Upper lobe of right lung (tissue), 1 donor: ENCODE measurements at regions not wholly inside any gene's neighbourhood (a gene's known extent, or its start where the extent isn't known, plus 50 kb on each side); places are given as distances from the start of the nearest gene placed in this dataset.

Source experiments
- ATAC-seq: fragments of 200-7000 bp; cut with Tn5 transposase; one replicate; pipeline ENCODE4 v1.9.1; 2020; ENCODE audit warnings: mild to moderate bottlenecking, moderate library complexity
- DNase-seq: peaks from one replicate; pipeline ENCODE4 v3.0.0-alpha.2; 2020
- H3K27ac ChIP-seq: fragments of 200-600 bp; one replicate; pipeline ENCODE4 v1.8.0; 2022
- H3K27me3 ChIP-seq: fragments of 200-600 bp; one replicate; pipeline ENCODE4 v1.8.0; 2022; ENCODE audit warnings: mild to moderate bottlenecking
- H3K36me3 ChIP-seq: fragments of 200-600 bp; one replicate; pipeline ENCODE4 v1.8.0; 2022
- H3K4me1 ChIP-seq: fragments of 200-600 bp; one replicate; pipeline ENCODE4 v1.8.0; 2022
- H3K4me3 ChIP-seq: fragments of 200-600 bp; one replicate; pipeline ENCODE4 v1.8.0; 2022; ENCODE audit warnings: mild to moderate bottlenecking
- H3K9me3 ChIP-seq: fragments of 200-600 bp; one replicate; pipeline ENCODE4 v1.8.0; 2022
- intact Hi-C: fragments of 100-400 bp; cut with DNase I; formaldehyde crosslinking; loops from one replicate; pipeline ENCODE4 v1.11.0; 2022
- TF ChIP-seq, protein P1 (sequence below): fragments of 200-600 bp; IDR thresholded peaks from one replicate; pipeline ENCODE4 v1.8.0; 2022; ENCODE audit warnings: antibody characterized with exemption
- donor health status: DM: no; HTN: yes; CAD: no; lungs with severe emphysema.

- Histone ChIP-seq H3K9me3 (no peaks in the 10 kb centered on the region), H3K27ac (no peak overlapping the region), H3K27me3 (peaks cover 4% of the 10 kb centered on the region), H3K4me1 (no peaks in the 10 kb centered on the region), H3K36me3 (no peaks in the 10 kb centered on the region), H3K4me3 (no peak overlapping the region)
- no peak for ATAC-seq
- intact Hi-C loops = no loop called here
- TF ChIP-seq, protein P1, sequence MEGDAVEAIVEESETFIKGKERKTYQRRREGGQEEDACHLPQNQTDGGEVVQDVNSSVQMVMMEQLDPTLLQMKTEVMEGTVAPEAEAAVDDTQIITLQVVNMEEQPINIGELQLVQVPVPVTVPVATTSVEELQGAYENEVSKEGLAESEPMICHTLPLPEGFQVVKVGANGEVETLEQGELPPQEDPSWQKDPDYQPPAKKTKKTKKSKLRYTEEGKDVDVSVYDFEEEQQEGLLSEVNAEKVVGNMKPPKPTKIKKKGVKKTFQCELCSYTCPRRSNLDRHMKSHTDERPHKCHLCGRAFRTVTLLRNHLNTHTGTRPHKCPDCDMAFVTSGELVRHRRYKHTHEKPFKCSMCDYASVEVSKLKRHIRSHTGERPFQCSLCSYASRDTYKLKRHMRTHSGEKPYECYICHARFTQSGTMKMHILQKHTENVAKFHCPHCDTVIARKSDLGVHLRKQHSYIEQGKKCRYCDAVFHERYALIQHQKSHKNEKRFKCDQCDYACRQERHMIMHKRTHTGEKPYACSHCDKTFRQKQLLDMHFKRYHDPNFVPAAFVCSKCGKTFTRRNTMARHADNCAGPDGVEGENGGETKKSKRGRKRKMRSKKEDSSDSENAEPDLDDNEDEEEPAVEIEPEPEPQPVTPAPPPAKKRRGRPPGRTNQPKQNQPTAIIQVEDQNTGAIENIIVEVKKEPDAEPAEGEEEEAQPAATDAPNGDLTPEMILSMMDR = no peak
- DNase-seq = no peak
These were observed 307.8 kb upstream of the AGTR1 start for GRCh38 chr3:148389916-148390315.

DNA sequence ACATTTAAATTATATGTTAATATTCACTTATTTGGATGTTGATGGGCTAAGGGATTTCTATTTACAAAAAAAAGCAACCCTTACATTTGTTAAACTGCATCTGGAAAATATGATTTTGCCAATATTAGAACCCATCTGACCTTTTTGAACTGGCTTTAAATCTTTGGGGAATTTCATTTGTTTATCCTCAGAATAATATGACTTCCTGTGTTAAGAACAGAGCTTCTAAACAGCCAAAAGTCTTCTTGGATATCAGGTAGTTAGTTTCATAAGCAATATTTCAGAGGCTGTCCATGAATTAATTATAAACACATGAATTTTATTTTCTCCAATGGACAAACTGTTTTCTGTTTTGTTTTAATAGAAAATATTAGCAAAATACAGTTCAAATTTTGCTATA is 301.9 kb upstream of the AGTR1 start:
- TF ChIP-seq, protein P1 = no peak
- H3K27ac ChIP-seq = no peak overlapping the region
- H3K36me3 ChIP-seq = no peaks in the 10 kb centered on the region
- H3K27me3 ChIP-seq = peaks cover 4% of the 10 kb centered on the region
- no peak for ATAC-seq
- no peak for DNase-seq
- H3K4me3 ChIP-seq = no peak overlapping the region
- intact Hi-C loops = no loop called here
- H3K9me3 ChIP-seq = no peaks in the 10 kb centered on the region
- H3K4me1 ChIP-seq = no peaks in the 10 kb centered on the region

DNA sequence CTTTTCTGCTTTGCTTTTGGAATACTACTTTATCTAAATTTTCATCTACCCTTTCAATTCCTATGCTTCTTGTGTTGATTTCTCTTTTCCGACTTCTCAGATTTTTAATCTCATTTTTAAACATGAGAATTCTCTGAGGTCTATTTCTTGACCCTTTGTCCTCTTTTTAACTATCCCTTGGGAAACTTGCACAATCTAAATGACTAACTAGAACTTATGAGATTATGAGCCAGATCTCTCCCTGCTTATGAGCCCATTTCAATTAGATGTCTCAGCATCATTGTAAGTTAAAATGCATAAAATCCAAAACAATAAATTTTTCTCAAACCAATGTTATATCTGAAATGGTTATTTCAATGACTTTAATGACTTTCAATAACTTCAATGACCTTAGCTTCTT is 296.9 kb upstream of the AGTR1 start:
- H3K9me3 ChIP-seq = no peaks in the 10 kb centered on the region
- no peak overlapping the region for H3K4me3 ChIP-seq
- intact Hi-C loops = no loop called here
- TF ChIP-seq, protein P1 = no peak
- H3K4me1 ChIP-seq = no peaks in the 10 kb centered on the region
- no peak overlapping the region for H3K27ac ChIP-seq
- no peak for DNase-seq
- H3K36me3 ChIP-seq = no peaks in the 10 kb centered on the region
- ATAC-seq = no peak
- no peaks in the 10 kb centered on the region for H3K27me3 ChIP-seq

- H3K27me3 ChIP-seq = no peaks in the 10 kb centered on the region
- H3K4me1 ChIP-seq = no peaks in the 10 kb centered on the region
- DNase-seq (no peak), ATAC-seq (no peak)
- TF ChIP-seq, protein P1 = no peak
- H3K27ac ChIP-seq = no peak overlapping the region
- no peaks in the 10 kb centered on the region for H3K36me3 ChIP-seq
- intact Hi-C loops = no loop called here
- no peak overlapping the region for H3K4me3 ChIP-seq
- no peaks in the 10 kb centered on the region for H3K9me3 ChIP-seq
These were observed 289.0 kb upstream of the AGTR1 start for GRCh38 chr3:148408667-148409066.

- peak; percentile 17 for ATAC-seq
- Histone ChIP-seq H3K4me1 (no peaks in the 10 kb centered on the region), H3K4me3 (no peak overlapping the region), H3K27ac (no peak overlapping the region), H3K36me3 (no peaks in the 10 kb centered on the region), H3K9me3 (no peaks in the 10 kb centered on the region), H3K27me3 (no peaks in the 10 kb centered on the region)
- intact Hi-C loops = no loop called here
- no peak for DNase-seq
- TF ChIP-seq, protein P1 = no peak
These were observed 277.5 kb upstream of the AGTR1 start for GRCh38 chr3:148420242-148420641.

DNA sequence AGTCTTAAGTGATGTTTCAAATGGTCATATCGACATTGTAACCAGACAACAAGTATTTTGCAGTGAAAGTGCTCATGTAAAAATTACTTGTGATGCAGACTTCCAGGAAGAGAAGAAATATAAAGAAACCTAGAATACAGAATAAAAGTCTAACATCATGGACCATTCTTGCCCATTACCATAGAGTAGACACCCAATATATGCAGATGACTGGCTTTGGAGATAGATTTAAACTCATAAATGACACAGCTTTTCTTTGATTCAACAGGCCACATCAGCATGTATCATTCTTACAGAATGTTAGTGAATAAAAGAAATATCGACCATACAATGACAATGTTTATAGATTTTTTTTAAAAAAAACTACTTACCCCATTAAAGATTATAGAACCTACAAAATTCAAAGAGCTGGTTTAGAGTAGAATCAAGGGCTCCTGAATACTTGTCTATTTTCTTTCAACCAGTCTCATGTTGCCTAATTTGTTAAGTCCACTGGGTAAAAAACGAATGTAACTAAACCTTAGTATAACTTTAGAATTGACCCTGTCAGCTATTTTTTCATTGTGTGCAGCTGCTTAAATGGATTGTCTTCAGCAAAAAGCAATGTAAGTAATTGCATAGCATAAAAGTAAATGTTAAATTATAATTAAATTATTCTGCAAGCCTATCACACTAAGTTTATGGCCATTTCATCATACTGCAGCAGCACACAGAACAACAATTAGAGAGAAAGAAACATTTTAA is 268.7 kb upstream of the AGTR1 start:
- intact Hi-C loops = no loop called here
- Histone ChIP-seq H3K9me3 (no peaks in the 10 kb centered on the region), H3K27ac (no peak overlapping the region), H3K4me1 (no peaks in the 10 kb centered on the region), H3K27me3 (no peaks in the 10 kb centered on the region), H3K4me3 (no peak overlapping the region), H3K36me3 (no peaks in the 10 kb centered on the region)
- no peak for DNase-seq
- ATAC-seq = no peak
- TF ChIP-seq, protein P1 = no peak
